Trophoblast cell (in vitro differentiated cells and primary cell): ENCODE measurements at regions not wholly inside any gene's neighbourhood (a gene's known extent, or its start where the extent isn't known, plus 50 kb on each side); places are given as distances from the start of the nearest gene placed in this dataset.

Experiments
- DNase-seq, 2 donors: peaks; one replicate each; pipeline ENCODE4 v3.0.0-alpha.2; 2016
- H2AFZ ChIP-seq: 2 replicates; pipeline ENCODE4 v1.6.1; 2013; ENCODE audit warnings: low read length, moderate library complexity, mild to moderate bottlenecking; ENCODE audit not compliant: insufficient read depth, poor library complexity
- H2AK5ac ChIP-seq: 2 replicates; pipeline ENCODE4 v1.6.1; 2013; ENCODE audit warnings: mild to moderate bottlenecking, low read length
- H2BK120ac ChIP-seq: 2 replicates; pipeline ENCODE4 v1.6.1; 2013; ENCODE audit warnings: low read length, mild to moderate bottlenecking, moderate library complexity; ENCODE audit not compliant: insufficient read depth, poor library complexity
- H2BK12ac ChIP-seq: 2 replicates; pipeline ENCODE4 v1.6.1; 2013; ENCODE audit warnings: mild to moderate bottlenecking, low read length, moderate library complexity
- H2BK5ac ChIP-seq: 2 replicates; pipeline ENCODE4 v1.6.1; 2013; ENCODE audit warnings: low read length, low read depth, moderate library complexity, mild to moderate bottlenecking; ENCODE audit not compliant: poor library complexity
- H3K14ac ChIP-seq: 2 replicates; pipeline ENCODE4 v1.6.1; 2013; ENCODE audit warnings: mild to moderate bottlenecking, low read length
- H3K18ac ChIP-seq: 2 replicates; pipeline ENCODE4 v1.6.1; 2013; ENCODE audit warnings: mild to moderate bottlenecking, low read length
- H3K23ac ChIP-seq: 2 replicates; pipeline ENCODE4 v1.6.1; 2013; ENCODE audit warnings: low read length
- H3K27ac ChIP-seq: 2 replicates; pipeline ENCODE4 v1.5.1; 2013; ENCODE audit warnings: low read depth, mild to moderate bottlenecking, inconsistent platforms, low read length, moderate library complexity
- H3K27me3 ChIP-seq: 2 replicates; pipeline ENCODE4 v1.6.1; 2013; ENCODE audit warnings: inconsistent platforms, mild to moderate bottlenecking, low read length, moderate library complexity; ENCODE audit not compliant: insufficient read depth
- H3K36me3 ChIP-seq, 2 experiments: 1 replicate in 1 of 2; 2 replicates in 1 of 2; pipeline ENCODE4 v1.6.1; 2013; ENCODE audit warnings: low read length in 2 of 2, mild to moderate bottlenecking in 2 of 2, moderate library complexity in 1 of 2; ENCODE audit not compliant: insufficient read depth in 2 of 2, control insufficient read depth in 1 of 2
- H3K4ac ChIP-seq: 2 replicates; pipeline ENCODE4 v1.6.1; 2013; ENCODE audit warnings: low read depth, mild to moderate bottlenecking, low read length, moderate library complexity
- H3K4me1 ChIP-seq, 2 experiments: 1 replicate in 1 of 2; 2 replicates in 1 of 2; pipeline ENCODE4 v1.6.1; 2013; ENCODE audit warnings: low read length in 2 of 2, mild to moderate bottlenecking in 2 of 2, moderate library complexity in 1 of 2; ENCODE audit not compliant: insufficient read depth in 2 of 2, control insufficient read depth in 1 of 2
- H3K4me2 ChIP-seq: 2 replicates; pipeline ENCODE4 v1.6.1; 2013; ENCODE audit warnings: inconsistent platforms, mild to moderate bottlenecking, low read length, moderate library complexity
- H3K4me3 ChIP-seq: 2 replicates; pipeline ENCODE4 v1.5.1; 2013; ENCODE audit warnings: mild to moderate bottlenecking, low read depth, low read length, inconsistent platforms
- H3K79me1 ChIP-seq: one replicate; pipeline ENCODE4 v1.6.1; 2013; ENCODE audit warnings: low read length
- H3K79me2 ChIP-seq: 2 replicates; pipeline ENCODE4 v1.6.1; 2013; ENCODE audit warnings: low read length, mild to moderate bottlenecking; ENCODE audit not compliant: control insufficient read depth, insufficient read depth, poor library complexity
- H3K9ac ChIP-seq: 2 replicates; pipeline ENCODE4 v1.6.1; 2013; ENCODE audit warnings: mild to moderate bottlenecking, low read length
- H3K9me3 ChIP-seq: 2 replicates; pipeline ENCODE4 v1.6.1; 2013; ENCODE audit warnings: low read depth, mild to moderate bottlenecking, control low read depth, inconsistent platforms, low read length; ENCODE audit not compliant: insufficient read depth
- H4K12ac ChIP-seq: 2 replicates; pipeline ENCODE4 v1.6.1; 2013; ENCODE audit warnings: low read depth, mild to moderate bottlenecking, low read length, moderate library complexity
- H4K8ac ChIP-seq: 2 replicates; pipeline ENCODE4 v1.6.1; 2013; ENCODE audit warnings: low read depth, mild to moderate bottlenecking, low read length, moderate library complexity
- H4K91ac ChIP-seq: one replicate; pipeline ENCODE4 v1.6.1; 2013; ENCODE audit warnings: low read depth, mild to moderate bottlenecking, low read length, moderate library complexity
- WGBS: extraction: QIAGEN DNeasy Blood & Tissue Kit; methylation state at CpG from one replicate; pipeline ENCODE4 v1.1.7; 2013; ENCODE audit warnings: missing lambda C conversion rate; ENCODE audit not compliant: insufficient read length, insufficient coverage; ENCODE audit errors: extremely low coverage; 5-methylcytosine and 5-hydroxymethylcytosine counted together

GRCh38 chr6:120254651-120255050 lies 905.1 kb upstream of the MAN1A1 start:
- no peaks in the 10 kb centered on the region for H3K9me3 ChIP-seq

DNA sequence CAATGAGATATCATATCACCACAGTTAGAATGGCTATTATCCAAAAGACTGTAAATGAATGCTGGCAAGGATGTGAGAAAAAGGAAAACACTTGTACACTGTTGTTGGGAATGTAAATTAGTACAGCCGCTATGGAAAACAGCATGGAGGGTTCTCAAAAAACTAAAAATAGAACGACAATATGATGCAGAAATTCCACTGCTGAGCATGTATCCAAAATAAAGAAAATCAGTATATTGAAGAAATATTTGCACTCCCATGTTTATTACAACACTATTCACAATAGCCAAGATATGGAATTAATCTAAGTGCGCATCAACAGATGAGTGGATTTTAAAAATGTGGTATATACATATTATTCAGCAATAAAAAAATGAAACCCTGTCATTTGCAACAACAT lies 898.9 kb upstream of the MAN1A1 start:
- Histone ChIP-seq H3K4ac (no peak overlapping the region), H2BK12ac (no peak overlapping the region), H3K9me3 (no peaks in the 10 kb centered on the region), H2AFZ (no peak overlapping the region), H2BK120ac (no peak overlapping the region), H3K36me3 (no peaks in the 10 kb centered on the region), H3K18ac (no peak overlapping the region), H2BK5ac (no peak overlapping the region), H3K27me3 (no peaks in the 10 kb centered on the region), H3K4me2 (no peak overlapping the region), H4K12ac (no peak overlapping the region), H3K27ac (no peak overlapping the region), H4K91ac (no peak overlapping the region), H4K8ac (no peak overlapping the region), H3K79me1 (no peaks in the 10 kb centered on the region), H3K4me3 (no peak overlapping the region), H3K79me2 (no peaks in the 10 kb centered on the region), H2AK5ac (no peak overlapping the region), H3K23ac (no peak overlapping the region), H3K9ac (no peak overlapping the region), H3K14ac (no peak overlapping the region), H3K4me1 (no peaks in the 10 kb centered on the region)
- no peak for DNase-seq
- WGBS, result no CpG with 5 or more reads among the region's 3 CpGs

More at GRCh38 chr6:120254651-120255050, 905.1 kb upstream of the MAN1A1 start:
- Histone ChIP-seq H3K27me3 (no peaks in the 10 kb centered on the region), H3K14ac (no peak overlapping the region), H4K8ac (no peak overlapping the region), H3K4ac (no peak overlapping the region), H4K12ac (no peak overlapping the region), H3K79me2 (no peaks in the 10 kb centered on the region), H2BK12ac (no peak overlapping the region), H3K4me2 (no peak overlapping the region), H3K4me3 (no peak overlapping the region), H3K23ac (no peak overlapping the region), H3K18ac (no peak overlapping the region), H3K79me1 (no peaks in the 10 kb centered on the region), H4K91ac (no peak overlapping the region), H3K36me3 (no peaks in the 10 kb centered on the region), H2BK5ac (no peak overlapping the region), H3K9ac (no peak overlapping the region), H2AFZ (no peak overlapping the region), H3K27ac (no peak overlapping the region), H3K4me1 (no peaks in the 10 kb centered on the region), H2BK120ac (no peak overlapping the region), H2AK5ac (no peak overlapping the region)
- WGBS, result no CpG with 5 or more reads among the region's 4 CpGs
- DNase-seq, result no peak

- Histone ChIP-seq H2BK12ac (no peak overlapping the region), H3K27ac (no peak overlapping the region), H3K14ac (no peak overlapping the region), H2AK5ac (no peak overlapping the region), H3K4me1 (no peaks in the 10 kb centered on the region), H3K4ac (no peak overlapping the region), H2BK5ac (no peak overlapping the region), H3K18ac (no peak overlapping the region), H3K4me3 (no peak overlapping the region), H2AFZ (no peak overlapping the region), H3K79me2 (no peaks in the 10 kb centered on the region), H3K9ac (no peak overlapping the region), H4K12ac (no peak overlapping the region), H3K9me3 (no peaks in the 10 kb centered on the region), H2BK120ac (no peak overlapping the region), H4K8ac (no peak overlapping the region), H3K23ac (no peak overlapping the region), H4K91ac (no peak overlapping the region), H3K27me3 (no peaks in the 10 kb centered on the region), H3K79me1 (no peaks in the 10 kb centered on the region), H3K4me2 (no peak overlapping the region), H3K36me3 (no peaks in the 10 kb centered on the region)
- DNase-seq, result no peak
- no CpG with 5 or more reads among the region's 1 CpG for WGBS
These were observed 887.7 kb upstream of the MAN1A1 start for GRCh38 chr6:120237221-120237620.

GRCh38 chr6:120230008-120230407 lies 880.4 kb upstream of the MAN1A1 start:
- H3K79me1 ChIP-seq, result no peaks in the 10 kb centered on the region
- H4K8ac ChIP-seq, result no peak overlapping the region

More at GRCh38 chr6:120230008-120230407, 880.4 kb upstream of the MAN1A1 start:
- H3K79me2 ChIP-seq, result no peaks in the 10 kb centered on the region
- no peak overlapping the region for H4K12ac ChIP-seq
- no peak overlapping the region for H3K4me3 ChIP-seq
- no peak overlapping the region for H2AFZ ChIP-seq
- H4K91ac ChIP-seq, result no peak overlapping the region
- H3K4me1 ChIP-seq, result no peaks in the 10 kb centered on the region
- H3K9ac ChIP-seq, result no peak overlapping the region
- no peak overlapping the region for H3K14ac ChIP-seq
- H2BK120ac ChIP-seq, result no peak overlapping the region
- H3K4me2 ChIP-seq, result no peak overlapping the region
- no peak overlapping the region for H2BK12ac ChIP-seq
- H3K4ac ChIP-seq, result no peak overlapping the region
- DNase-seq, result no peak
- no peak overlapping the region for H2AK5ac ChIP-seq
- H3K27me3 ChIP-seq, result no peaks in the 10 kb centered on the region
- H3K27ac ChIP-seq, result no peak overlapping the region
- no peak overlapping the region for H3K23ac ChIP-seq
- H3K18ac ChIP-seq, result no peak overlapping the region
- no peaks in the 10 kb centered on the region for H3K36me3 ChIP-seq
- H3K9me3 ChIP-seq, result no peaks in the 10 kb centered on the region
- H2BK5ac ChIP-seq, result no peak overlapping the region
